Left lobe of liver (tissue), 2 donors: ENCODE measurements at regions not wholly inside any gene's neighbourhood (a gene's known extent, or its start where the extent isn't known, plus 50 kb on each side); places are given as distances from the start of the nearest gene placed in this dataset.
"Not testable (repeated sequence)": the region's sequence is repeated elsewhere in the genome, so short reads cannot be mapped to it uniquely, and the experiment has no call there.

Experiments used
- ATAC-seq: fragments of 200-7000 bp; cut with Tn5 transposase; one replicate; pipeline ENCODE4 v1.9.1; 2020; ENCODE audit warnings: mild to moderate bottlenecking, moderate library complexity
- DNase-seq: peaks from one replicate; pipeline ENCODE4 v3.0.0-alpha.2; 2020; ENCODE audit warnings: low spot score
- donor health status: DM: no; HTN: no; CAD: no; lungs with moderate emphysema.
- donor health status: DM: no; HTN: yes; CAD: no.

- DNase-seq (no peak), ATAC-seq (no peak)
Observed at GRCh38 chr2:53129851-53130250, 637.8 kb upstream of the CHAC2 start.

DNA sequence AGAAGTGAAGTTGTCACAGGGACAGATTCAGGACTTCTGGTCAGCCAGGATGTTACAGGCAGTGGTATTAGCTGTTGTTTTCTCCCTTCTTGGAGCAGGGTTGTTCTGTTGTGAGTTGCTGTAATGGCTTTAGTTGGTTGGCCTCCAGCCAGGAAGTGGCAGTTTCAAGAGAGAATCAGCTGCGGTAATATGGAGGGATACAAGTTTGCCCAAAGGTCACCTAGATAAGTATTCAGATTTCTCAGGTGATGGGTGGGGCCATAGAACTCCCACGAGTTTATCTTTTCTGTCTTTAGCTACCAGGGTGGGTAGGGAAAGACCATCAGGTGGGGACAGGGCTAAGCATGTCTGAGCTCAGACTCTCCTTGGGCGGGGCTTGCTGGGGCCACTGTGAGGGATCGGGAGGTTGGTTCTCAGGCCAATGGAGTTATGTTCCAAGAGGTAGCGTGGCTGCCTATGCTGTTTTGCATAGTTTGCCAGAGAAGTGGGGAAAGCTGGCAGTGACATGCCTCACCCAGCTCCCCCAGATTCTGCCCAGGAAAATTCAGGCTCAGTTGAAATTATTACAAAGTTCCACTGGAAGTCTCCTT lies 640.4 kb upstream of the CHAC2 start:
- DNase-seq (no peak), ATAC-seq (no peak)

GRCh38 chr2:53114991-53115390 lies 652.6 kb upstream of the CHAC2 start:
- no peak for DNase-seq
- no peak for ATAC-seq

GRCh38 chr2:53114582-53114981 lies 653.0 kb upstream of the CHAC2 start:
- ATAC-seq = no peak
- no peak for DNase-seq

- not testable (repeated sequence) for ATAC-seq, DNase-seq
Observed at GRCh38 chr2:53112408-53112807, 655.2 kb upstream of the CHAC2 start.

GRCh38 chr2:53111406-53111805 lies 656.2 kb upstream of the CHAC2 start:
- no peak for ATAC-seq

DNA sequence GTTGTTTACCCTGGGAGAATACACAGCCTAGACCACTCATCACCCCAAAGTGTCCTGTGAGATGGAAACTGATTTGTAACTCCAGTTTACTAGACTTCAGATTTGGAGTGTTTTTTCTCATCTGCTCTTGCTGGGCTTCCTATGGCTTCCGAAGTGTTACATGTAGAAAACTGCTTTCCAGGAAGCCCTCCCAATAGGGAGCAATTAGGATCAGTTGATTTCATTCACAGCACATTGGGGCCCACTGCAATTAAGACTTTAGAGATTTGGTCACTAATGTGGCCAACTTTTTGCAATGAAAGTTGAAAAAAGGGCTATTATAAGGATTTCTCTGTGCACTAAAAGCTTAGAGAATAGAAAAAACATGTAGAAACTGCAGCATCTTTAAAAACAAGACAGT lies 656.6 kb upstream of the CHAC2 start:
- ATAC-seq (no peak), DNase-seq (no peak)

More at GRCh38 chr2:53111406-53111805, 656.2 kb upstream of the CHAC2 start:
- no peak for DNase-seq

GRCh38 chr2:53108246-53108645 lies 659.4 kb upstream of the CHAC2 start:
- DNase-seq = no peak
- no peak for ATAC-seq

GRCh38 chr2:53104263-53104662 lies 663.3 kb upstream of the CHAC2 start:
- no peak for DNase-seq
- ATAC-seq = no peak

- ATAC-seq (no peak), DNase-seq (no peak)
Observed at GRCh38 chr2:53103679-53104078, 663.9 kb upstream of the CHAC2 start.

GRCh38 chr2:53098696-53099078 lies 668.9 kb upstream of the CHAC2 start:
- ATAC-seq (no peak), DNase-seq (no peak)

- DNase-seq (no peak), ATAC-seq (no peak)
Observed at GRCh38 chr2:53096351-53096750, 671.3 kb upstream of the CHAC2 start.

- ATAC-seq (no peak), DNase-seq (no peak)
Observed at GRCh38 chr2:53095664-53096063, 671.9 kb upstream of the CHAC2 start.

- DNase-seq = no peak
Observed at GRCh38 chr2:53095227-53095626, 672.4 kb upstream of the CHAC2 start.

DNA sequence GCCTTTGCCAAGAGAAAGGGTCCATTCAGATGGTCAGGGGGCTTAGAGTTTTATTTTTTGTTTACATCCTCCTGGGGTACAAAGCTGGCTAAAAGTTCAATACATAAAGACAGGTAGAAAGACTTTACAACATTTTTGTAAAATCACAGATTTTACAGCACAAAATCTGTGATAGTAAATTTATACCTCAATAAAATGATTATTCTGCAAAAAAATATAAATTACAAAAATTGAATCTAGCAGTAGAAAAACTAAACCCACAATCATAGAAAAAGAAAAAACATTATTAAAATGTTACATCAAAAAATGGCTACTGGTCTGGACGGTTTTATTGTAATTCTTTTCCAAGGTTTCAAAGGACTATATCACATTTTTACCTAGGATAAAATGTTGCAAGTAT lies 674.2 kb upstream of the CHAC2 start:
- no peak for ATAC-seq

More at GRCh38 chr2:53095227-53095626, 672.4 kb upstream of the CHAC2 start:
- ATAC-seq = no peak

DNA sequence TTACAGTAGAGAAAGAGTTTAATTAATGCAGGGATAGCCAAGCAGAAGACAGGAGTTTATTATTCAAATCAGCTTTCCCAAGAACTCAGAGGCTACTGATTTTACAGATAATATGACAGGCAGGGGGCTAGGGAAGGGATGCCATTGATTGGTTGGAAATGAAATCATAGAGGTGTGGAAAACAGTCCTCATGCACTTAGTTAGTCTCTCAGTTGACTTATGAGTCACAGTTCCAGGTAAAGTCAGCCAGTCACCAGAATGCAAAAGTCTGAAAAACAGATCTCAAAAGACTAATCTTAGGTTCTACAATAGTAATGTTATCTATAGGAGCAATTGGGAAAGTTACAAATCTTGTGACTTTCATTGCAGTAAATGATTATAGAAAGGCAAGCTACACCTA lies 676.4 kb upstream of the CHAC2 start:
- no peak for DNase-seq
- no peak for ATAC-seq

More for the DNA sequence above, 674.2 kb upstream of the CHAC2 start:
- DNase-seq = no peak

GRCh38 chr2:53087874-53088461 lies 679.6 kb upstream of the CHAC2 start:
- ATAC-seq (no peak), DNase-seq (no peak)

GRCh38 chr2:53087262-53087873 lies 680.2 kb upstream of the CHAC2 start:
- no peak for DNase-seq
- no peak for ATAC-seq

DNA sequence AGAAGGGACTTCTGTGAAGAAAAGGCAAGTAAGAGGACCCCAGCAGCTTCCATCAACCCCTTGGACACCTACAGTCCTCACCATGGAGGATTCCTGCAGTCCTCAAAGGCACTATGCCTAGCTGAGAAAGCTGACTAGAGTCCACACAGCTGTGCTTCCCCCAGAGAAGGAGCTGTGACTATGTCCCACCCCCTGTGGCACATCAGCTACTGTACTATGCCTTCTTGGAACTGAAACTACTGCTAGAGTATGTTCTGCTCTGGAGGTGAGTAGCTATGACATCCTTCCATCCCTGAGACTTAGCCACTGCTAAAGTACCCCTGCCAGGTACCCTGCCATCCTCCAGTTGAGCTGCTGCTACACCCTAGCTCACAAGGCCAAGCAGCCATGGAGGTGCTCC lies 690.2 kb upstream of the CHAC2 start:
- DNase-seq (no peak), ATAC-seq (no peak)

- DNase-seq (no peak), ATAC-seq (no peak)
Observed at GRCh38 chr2:53075760-53076159, 691.8 kb upstream of the CHAC2 start.

DNA sequence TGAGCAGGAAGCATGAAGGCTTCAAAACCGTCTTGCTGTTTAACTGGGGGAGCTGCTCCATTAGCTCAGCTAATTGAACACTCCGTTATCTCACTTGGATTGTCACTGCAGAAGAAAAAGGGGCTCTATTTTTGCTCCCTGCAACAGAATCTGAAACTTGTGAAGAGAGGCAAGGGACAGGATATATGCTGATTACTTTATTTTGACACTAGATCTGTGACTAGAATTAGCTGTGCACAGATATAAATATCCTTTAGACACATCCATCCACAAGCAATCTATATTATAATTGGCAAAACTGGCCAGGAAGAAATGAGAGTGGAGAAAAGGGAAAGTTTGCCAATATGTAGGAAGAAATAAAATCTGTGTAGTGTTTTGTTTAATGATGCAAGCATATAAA lies 700.1 kb upstream of the CHAC2 start:
- no peak for DNase-seq

DNA sequence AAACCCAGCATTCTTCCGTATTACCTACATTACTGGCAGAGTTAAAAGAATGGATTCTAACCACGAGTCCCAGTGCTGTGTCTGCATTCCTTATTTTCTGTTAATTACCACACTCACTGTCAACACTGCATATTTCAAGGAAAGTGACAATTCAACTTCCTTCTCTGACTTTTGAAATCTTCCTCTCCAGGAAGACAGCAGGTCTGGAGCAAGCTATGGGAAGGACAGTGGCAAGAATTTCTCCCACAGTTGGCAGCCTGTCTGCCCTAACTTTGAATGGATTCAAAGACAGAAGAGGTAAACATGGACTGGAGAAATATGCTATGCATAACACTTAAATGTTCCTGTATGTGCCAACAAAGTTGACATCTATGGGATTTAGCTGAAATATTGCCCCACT lies 700.5 kb upstream of the CHAC2 start:
- no peak for ATAC-seq
- no peak for DNase-seq

More for the DNA sequence above, 700.1 kb upstream of the CHAC2 start:
- no peak for ATAC-seq

DNA sequence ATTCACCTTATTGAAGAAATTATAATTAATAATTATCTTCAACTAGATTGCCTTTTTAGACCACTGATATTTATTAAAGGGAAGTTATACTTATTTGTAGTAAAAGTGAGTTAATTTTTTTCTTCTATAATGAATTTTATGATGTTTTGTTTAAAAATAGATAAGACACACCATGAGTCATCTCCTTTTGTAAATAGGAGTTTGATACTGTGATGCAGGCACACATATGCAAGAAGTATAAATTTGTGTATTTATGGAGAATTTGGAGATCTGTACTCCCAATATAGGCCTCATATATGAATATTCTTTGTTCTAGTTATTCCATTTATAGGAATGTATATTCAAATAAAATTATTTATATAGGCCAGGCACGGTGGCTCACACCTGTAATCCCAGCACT lies 703.5 kb upstream of the CHAC2 start:
- ATAC-seq (no peak), DNase-seq (no peak)
